ENCODE measurements at regions not wholly inside any gene's neighbourhood (a gene's known extent, or its start where the extent isn't known, plus 50 kb on each side); places are given as distances from the start of the nearest gene placed in this dataset.

- TF ChIP-seq CTCF (IDR thresholded peaks at IDR 0.05; ENCODE audit: low read length) (no peak), EZH2 (IDR thresholded peaks at IDR 0.05; ENCODE audit: borderline replicate concordance, low read length) (no peak)
These were observed 667.8 kb upstream of the MKI67 start for GRCh38 chr10:128793726-128794655.
